ENCODE measurements at regions not wholly inside any gene's neighbourhood (a gene's known extent, or its start where the extent isn't known, plus 50 kb on each side); places are given as distances from the start of the nearest gene placed in this dataset.
"Not testable (repeated sequence)": the region's sequence is repeated elsewhere in the genome, so short reads cannot be mapped to it uniquely, and the experiment has no call there.

- intact Hi-C loops (cut with DNase I; ENCODE audit: low total_unique reads): no loop called here
- no peak for TF ChIP-seq CTCF (IDR thresholded peaks at IDR 0.05)
- Histone ChIP-seq H3K27me3 (peaks cover 0 to 49% of the 10 kb centered on the region in 2 donors), H3K4me1 (no peaks in the 10 kb centered on the region), H3K36me3 (no peaks in the 10 kb centered on the region), H3K27ac (no peak overlapping the region), H3K4me3 (no peak overlapping the region), H3K9me3 (no peaks in the 10 kb centered on the region)
- no peak for DNase-seq
These were observed 423.2 kb downstream of the PREX1 start for GRCh38 chr20:48404598-48404997.

GRCh38 chr20:48403167-48403761, 424.5 kb downstream of the PREX1 start:
- Histone ChIP-seq H3K9me3 (no peaks in the 10 kb centered on the region), H3K27ac (no peak overlapping the region), H3K36me3 (no peaks in the 10 kb centered on the region), H3K27me3 (peaks cover 0 to 49% of the 10 kb centered on the region in 2 donors), H3K4me1 (no peaks in the 10 kb centered on the region), H3K4me3 (no peak overlapping the region)
- TF ChIP-seq CTCF (IDR thresholded peaks at IDR 0.05): no peak
- DNase-seq: no peak
- intact Hi-C loops (cut with DNase I; ENCODE audit: low total_unique reads): no loop called here

GRCh38 chr20:48401359-48401758, 426.4 kb downstream of the PREX1 start:
- TF ChIP-seq CTCF (IDR thresholded peaks at IDR 0.05): no peak
- DNase-seq: no peak
- Histone ChIP-seq H3K36me3 (no peaks in the 10 kb centered on the region), H3K27me3 (peaks cover 0 to 62% of the 10 kb centered on the region in 2 donors), H3K27ac (no peak overlapping the region), H3K4me3 (no peak overlapping the region), H3K4me1 (no peaks in the 10 kb centered on the region), H3K9me3 (no peaks in the 10 kb centered on the region)
- intact Hi-C loops (cut with DNase I; ENCODE audit: low total_unique reads): no loop called here

GRCh38 chr20:48400009-48400408, 427.8 kb downstream of the PREX1 start:
- intact Hi-C loops (cut with DNase I; ENCODE audit: low total_unique reads): no loop called here
- Histone ChIP-seq H3K36me3 (no peaks in the 10 kb centered on the region), H3K9me3 (no peaks in the 10 kb centered on the region), H3K4me3 (no peak overlapping the region), H3K27me3 (peaks cover 0 to 63% of the 10 kb centered on the region in 2 donors), H3K4me1 (no peaks in the 10 kb centered on the region), H3K27ac (no peak overlapping the region)
- no peak for DNase-seq
- no peak for TF ChIP-seq CTCF (IDR thresholded peaks at IDR 0.05)

GRCh38 chr20:48398506-48399449, 429.0 kb downstream of the PREX1 start:
- intact Hi-C loops (cut with DNase I; ENCODE audit: low total_unique reads): no loop called here
- TF ChIP-seq CTCF (IDR thresholded peaks at IDR 0.05): no peak
- Histone ChIP-seq H3K36me3 (no peaks in the 10 kb centered on the region), H3K27me3 (peaks cover 0 to 51% of the 10 kb centered on the region in 2 donors), H3K4me1 (no peaks in the 10 kb centered on the region), H3K27ac (no peak overlapping the region), H3K4me3 (no peak overlapping the region), H3K9me3 (no peaks in the 10 kb centered on the region)
- no peak for DNase-seq

- H3K36me3 ChIP-seq; H3K4me3 ChIP-seq; intact Hi-C loops (cut with DNase I; ENCODE audit: low total_unique reads); H3K9me3 ChIP-seq; H3K4me1 ChIP-seq; H3K27ac ChIP-seq; DNase-seq: not testable (repeated sequence)
- H3K27me3 ChIP-seq: peaks cover 0 to 37% of the 10 kb centered on the region in 2 donors
These were observed 430.6 kb downstream of the PREX1 start for GRCh38 chr20:48396981-48397861.
